ENCODE measurements at regions not wholly inside any gene's neighbourhood (a gene's known extent, or its start where the extent isn't known, plus 50 kb on each side); places are given as distances from the start of the nearest gene placed in this dataset.

- in situ Hi-C loops (cut with MboI; ENCODE audit: low sequenced_read_pairs), result no loop called here
Observed at GRCh38 chr2:5285872-5286769, 406.1 kb upstream of the SOX11 start.

DNA sequence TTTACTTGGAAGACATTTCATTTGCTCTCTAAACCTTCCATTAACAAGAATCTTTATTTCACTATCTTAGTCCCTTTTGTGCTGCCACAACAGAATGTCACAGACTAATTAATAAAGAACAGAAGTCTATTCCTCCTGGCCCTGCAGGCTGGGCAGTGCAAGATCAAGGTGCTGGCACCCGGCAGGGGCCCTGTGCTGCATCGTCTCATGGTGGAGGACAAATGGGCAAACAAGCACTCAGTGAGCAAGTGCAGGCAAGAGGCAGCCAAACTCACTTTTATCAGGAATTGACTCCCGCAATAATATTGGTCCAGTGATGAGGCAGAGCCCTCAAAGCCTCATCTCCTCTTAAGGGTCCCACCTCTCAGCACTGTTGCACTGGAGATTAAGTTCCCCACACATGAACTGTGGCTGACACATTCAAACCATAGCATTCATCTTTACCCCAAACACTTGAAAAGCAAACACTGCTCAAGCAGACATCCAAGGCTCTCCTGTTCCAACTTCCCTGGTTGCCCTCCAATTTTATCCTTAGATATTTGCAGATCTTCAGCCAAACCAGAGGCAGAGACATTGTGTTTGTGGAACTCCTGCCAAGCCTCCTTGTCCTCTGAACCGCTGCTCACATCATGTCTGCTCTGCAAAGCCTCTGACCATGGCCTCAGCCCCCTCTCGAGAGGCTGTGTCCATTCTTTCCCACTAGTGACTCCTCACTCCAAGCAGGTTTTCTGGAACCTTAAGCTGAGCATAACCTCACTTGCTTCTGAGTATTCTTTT lies 404.4 kb upstream of the SOX11 start:
- in situ Hi-C loops (cut with MboI; ENCODE audit: low sequenced_read_pairs), result no loop called here

DNA sequence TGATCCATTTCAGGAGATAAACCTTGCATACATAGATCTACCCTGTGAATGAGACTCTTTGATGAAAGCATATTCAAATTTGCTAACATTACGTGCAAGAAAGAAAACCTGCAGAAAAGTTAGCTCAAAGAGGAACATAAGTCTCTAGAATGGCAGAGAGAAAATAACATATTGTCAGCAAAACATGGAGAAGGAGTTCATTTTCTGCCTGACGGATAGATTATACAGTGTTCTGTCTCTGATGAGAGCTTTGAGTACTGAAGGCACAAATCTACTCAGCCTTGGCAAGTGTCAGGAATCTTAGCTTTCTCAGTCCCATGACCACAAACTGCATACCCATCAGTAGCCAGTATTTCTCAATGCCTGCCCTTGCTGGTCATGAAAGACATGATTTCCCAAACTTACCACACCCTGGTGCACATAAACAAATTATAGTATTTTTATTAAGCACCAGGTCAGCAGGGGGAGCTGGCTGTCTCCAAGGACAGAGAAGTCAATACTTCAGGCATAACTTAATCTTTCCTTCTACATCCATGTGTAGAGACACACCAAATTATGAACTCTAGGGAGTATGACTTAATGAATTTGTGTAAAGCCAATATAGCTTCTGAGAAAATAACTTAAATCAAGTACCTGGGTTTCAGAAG lies 401.2 kb upstream of the SOX11 start:
- in situ Hi-C loops (cut with MboI; ENCODE audit: low sequenced_read_pairs), result no loop called here

DNA sequence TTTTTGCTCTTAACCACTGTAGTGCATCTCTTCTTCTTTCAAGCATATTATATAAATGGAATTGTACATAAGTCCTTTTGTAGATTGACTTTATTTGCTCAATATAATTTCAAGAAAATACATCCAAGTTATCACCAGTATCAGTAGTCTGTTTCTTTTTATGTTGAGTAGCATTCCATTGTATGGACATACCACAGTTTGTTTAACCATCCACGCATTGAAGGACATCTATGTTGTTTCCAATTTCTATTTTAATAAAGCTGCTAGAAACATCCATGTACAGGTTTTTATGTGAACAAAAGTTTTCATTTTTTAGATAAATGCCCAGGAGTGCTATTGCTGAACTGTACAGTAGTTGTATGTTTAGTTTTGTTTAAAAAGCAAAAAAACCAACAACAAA lies 387.5 kb upstream of the SOX11 start:
- in situ Hi-C loops (cut with MboI; ENCODE audit: low sequenced_read_pairs), result no loop called here

DNA sequence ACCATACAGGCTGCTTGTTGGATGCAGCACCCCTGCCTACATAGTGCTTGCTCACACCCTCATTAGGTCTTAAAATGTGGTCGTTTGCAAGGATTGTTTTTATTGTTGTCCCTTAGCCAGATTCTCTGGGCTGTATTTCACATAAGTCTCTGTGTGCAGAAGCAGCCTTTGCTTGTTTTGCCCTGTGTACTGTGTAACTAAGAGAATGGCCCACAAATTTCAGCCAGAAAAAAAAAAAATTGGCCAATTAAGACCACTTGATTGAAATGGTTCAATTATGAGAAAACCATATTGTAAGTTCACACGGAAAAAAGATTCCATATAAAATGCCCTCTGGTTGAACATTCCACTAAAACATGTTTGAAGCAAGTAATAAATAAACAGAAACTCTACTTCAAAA lies 377.1 kb upstream of the SOX11 start:
- in situ Hi-C loops (cut with MboI; ENCODE audit: low sequenced_read_pairs), result no loop called here

DNA sequence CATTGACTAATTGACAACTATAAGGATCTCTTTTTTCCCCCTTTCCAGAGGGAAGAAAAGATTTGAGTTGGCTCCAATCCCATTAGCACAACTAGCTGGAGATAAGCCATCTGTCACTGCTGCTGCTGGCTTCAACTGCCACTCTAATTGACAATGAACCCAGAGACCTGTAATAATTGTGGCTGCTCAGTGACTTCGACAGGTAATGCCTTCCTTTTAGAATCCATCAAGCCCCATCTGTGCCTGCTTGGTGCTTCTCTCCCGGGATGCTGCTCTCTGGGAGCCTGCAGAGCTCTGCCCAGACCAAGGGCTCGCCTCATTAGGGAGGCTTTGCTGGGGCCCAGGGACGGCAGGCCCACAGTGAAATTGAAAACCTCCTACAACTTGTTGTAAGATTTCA lies 376.7 kb upstream of the SOX11 start:
- in situ Hi-C loops (cut with MboI; ENCODE audit: low sequenced_read_pairs), result no loop called here

GRCh38 chr2:5316001-5316490 lies 376.1 kb upstream of the SOX11 start:
- in situ Hi-C loops (cut with MboI; ENCODE audit: low sequenced_read_pairs), result no loop called here

- in situ Hi-C loops (cut with MboI; ENCODE audit: low sequenced_read_pairs), result no loop called here
Observed at GRCh38 chr2:5319493-5319892, 372.7 kb upstream of the SOX11 start.

- in situ Hi-C loops (cut with MboI; ENCODE audit: low sequenced_read_pairs), result no loop called here
Observed at GRCh38 chr2:5322396-5322795, 369.8 kb upstream of the SOX11 start.

DNA sequence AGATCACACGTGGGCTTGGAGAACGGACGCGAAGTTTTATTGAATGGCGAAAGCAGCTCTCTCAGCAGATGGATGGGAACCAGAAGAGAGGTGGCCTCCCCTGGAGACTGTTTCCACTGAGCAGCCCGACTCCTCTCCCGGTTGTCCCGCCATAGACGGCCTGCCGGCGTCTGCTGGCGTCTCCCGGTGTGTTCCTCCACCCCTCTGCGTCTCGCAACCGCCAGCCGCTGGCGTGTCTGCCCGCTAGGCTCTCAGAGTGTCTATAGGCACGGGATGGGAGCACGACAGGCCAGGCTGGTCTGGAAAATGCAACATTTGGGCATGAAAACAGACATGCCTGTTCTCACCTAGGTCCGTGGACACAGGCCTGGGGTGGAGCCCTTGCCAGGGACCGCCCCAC lies 366.7 kb upstream of the SOX11 start:
- in situ Hi-C loops (cut with MboI; ENCODE audit: low sequenced_read_pairs), result no loop called here

DNA sequence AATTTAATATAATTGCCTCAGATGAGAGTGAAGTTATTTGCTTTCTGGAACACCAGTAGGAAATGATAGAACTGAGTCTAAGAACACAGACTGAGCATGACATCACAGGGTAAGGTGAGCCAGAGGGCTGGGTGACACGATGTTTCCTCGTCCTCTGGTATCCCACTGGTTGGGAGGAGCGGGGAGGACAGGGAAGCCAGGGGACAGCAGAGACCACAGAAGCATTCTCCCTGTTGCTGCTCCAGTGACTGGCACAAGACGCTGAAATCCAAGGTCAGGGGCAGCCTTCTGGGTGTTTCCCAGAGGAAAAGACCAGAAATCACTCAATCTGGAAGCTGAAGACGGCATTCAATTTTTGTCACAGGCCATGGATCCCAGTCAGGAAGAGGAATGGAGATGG lies 363.4 kb upstream of the SOX11 start:
- in situ Hi-C loops (cut with MboI; ENCODE audit: low sequenced_read_pairs), result no loop called here

- in situ Hi-C loops (cut with MboI; ENCODE audit: low sequenced_read_pairs), result no loop called here
Observed at GRCh38 chr2:5329763-5330162, 362.4 kb upstream of the SOX11 start.

- in situ Hi-C loops (cut with MboI; ENCODE audit: low sequenced_read_pairs), result no loop called here
Observed at GRCh38 chr2:5330961-5331360, 361.2 kb upstream of the SOX11 start.

DNA sequence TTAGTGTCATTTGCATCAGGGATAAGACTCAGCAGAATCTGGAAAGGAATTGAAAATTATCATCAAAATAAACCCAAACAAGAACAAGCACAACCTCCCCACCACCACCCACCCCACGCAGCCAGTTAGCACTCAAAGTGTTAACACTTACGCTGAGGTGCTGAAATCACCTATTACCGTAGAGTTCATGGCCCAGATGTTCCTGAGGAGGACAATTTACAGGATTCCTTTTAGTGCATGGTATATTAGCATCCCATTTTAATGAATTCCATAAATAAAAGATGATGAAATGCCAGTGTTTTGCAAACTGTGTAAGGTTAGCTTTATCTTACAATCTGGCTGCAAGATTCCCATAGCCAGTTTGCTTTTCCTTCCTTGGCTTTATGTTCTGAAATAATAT lies 359.3 kb upstream of the SOX11 start:
- in situ Hi-C loops (cut with MboI; ENCODE audit: low sequenced_read_pairs), result no loop called here

DNA sequence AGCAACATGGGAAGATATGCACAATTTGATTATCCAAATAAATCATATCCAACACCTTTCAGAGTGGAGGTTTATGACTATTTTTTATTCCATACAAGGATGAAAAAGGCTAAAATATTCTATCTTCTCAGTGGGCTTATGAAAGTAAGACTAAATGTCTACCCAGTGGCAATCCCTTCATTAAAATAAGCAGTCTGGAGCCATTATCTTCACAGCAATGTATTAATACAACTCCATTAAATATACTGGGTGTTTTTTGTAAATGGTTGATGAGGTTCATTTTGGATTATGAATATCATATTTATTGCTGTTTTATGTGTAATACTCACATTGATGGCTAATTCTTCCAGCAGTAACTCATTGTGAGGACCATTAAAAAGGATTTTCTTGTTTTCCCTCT lies 352.7 kb upstream of the SOX11 start:
- in situ Hi-C loops (cut with MboI; ENCODE audit: low sequenced_read_pairs), result no loop called here

GRCh38 chr2:5343785-5344335 lies 348.3 kb upstream of the SOX11 start:
- in situ Hi-C loops (cut with MboI; ENCODE audit: low sequenced_read_pairs), result no loop called here

DNA sequence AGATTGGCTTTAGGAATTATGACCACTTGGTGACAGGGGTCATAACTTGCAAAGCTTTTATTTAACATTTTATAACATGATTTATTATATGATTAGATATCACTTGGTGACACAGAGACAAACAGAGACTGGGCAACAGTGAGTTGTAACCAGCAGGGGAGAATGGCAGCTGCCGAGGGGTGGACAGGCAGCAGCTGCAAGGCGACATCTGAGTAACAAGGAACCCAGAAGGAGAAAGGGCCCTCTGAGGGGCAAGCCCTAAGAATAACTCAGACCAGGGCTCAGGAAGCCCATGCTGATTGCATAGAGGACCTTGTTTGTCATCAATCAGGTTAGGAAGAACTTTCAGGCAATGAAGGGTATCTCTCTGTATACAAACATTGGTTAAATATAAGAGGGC lies 339.9 kb upstream of the SOX11 start:
- in situ Hi-C loops (cut with MboI; ENCODE audit: low sequenced_read_pairs), result no loop called here

DNA sequence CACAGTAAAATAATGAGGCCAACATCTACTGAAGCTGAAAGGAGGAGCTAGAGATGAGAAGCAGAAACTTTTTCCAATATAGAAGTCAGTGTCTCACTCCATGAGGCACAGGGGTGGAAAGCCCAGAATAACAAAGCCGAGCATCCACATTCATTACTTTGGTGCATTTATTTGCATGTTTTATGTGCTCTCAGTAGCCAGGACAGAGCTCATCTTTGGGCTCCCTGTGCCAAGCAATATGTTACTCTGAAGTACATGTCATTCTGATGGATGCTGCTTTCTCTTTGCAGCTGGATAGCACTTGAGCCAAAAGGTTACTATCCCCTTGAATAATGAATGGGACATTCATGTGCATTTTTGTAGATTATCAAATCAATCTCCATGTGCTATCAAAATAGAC lies 338.6 kb upstream of the SOX11 start:
- in situ Hi-C loops (cut with MboI; ENCODE audit: low sequenced_read_pairs), result no loop called here

- in situ Hi-C loops (cut with MboI; ENCODE audit: low sequenced_read_pairs), result no loop called here
Observed at GRCh38 chr2:5359397-5359796, 332.8 kb upstream of the SOX11 start.

DNA sequence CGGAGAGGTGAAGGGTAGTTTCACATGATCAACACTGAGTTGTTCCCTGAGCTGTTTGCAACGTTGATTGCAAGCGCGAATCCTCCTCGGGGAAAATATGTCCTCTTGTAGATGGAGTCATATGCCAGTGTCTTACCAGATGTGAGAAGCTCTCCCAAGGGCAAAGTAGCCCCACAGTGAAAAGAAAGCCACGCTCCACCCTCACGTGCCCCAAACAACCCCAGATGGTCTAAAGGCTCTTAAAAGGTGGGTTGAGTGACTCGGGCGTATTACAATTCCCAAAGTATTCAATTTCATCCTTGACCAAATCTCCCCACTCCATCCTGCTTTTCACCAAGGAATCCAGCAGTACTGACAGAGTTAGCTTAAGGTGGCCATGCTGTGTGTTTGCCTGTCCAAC lies 332.1 kb upstream of the SOX11 start:
- in situ Hi-C loops (cut with MboI; ENCODE audit: low sequenced_read_pairs), result no loop called here

DNA sequence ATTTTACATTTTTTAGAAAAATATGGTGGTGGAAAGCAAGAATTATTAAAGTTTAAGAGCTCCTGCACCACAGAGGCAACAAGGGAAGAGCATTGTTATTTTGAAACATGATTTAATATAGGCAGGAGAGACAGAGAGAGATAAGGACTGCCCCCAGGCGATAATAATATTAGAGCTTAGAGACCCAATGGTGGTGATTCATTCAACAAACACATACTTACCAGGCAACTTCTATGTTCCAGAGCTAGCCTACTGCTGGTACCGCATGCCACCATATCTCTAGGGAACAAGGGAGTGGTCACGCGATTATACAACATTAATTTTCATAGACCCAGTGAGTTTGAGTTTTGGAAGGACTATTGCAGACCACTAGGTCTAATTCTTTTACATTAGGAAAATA lies 327.8 kb upstream of the SOX11 start:
- in situ Hi-C loops (cut with MboI; ENCODE audit: low sequenced_read_pairs), result no loop called here
